ENCODE measurements at regions not wholly inside any gene's neighbourhood (a gene's known extent, or its start where the extent isn't known, plus 50 kb on each side); places are given as distances from the start of the nearest gene placed in this dataset.

- ATAC-seq (no peak), DNase-seq (no peak)
- no peaks in the 10 kb centered on the region for H3K9me3 ChIP-seq
- no peak overlapping the region for H3K4me3 ChIP-seq
- no peaks in the 10 kb centered on the region for H3K36me3 ChIP-seq
- H3K27me3 ChIP-seq = no peaks in the 10 kb centered on the region
- WGBS, 2 donors = 94 to 98% methylated on average over 1 of the region's 1 CpG
- intact Hi-C loops (cut with DNase I) = loop anchor here in 2 of 10 donors (10.0 kb wide), 2 partner anchors 168 to 182 kb away; no protein-coding TSS in a partner anchor
- no peak for TF ChIP-seq CTCF (IDR thresholded peaks at IDR 0.05)
- no peak overlapping the region for H3K27ac ChIP-seq
- peaks cover 8 to 61% (median 23%) of the 10 kb centered on the region in 9 donors for H3K4me1 ChIP-seq
Measured at GRCh38 chr21:38916214-38916964, 110.7 kb downstream of the ETS2 start.

DNA sequence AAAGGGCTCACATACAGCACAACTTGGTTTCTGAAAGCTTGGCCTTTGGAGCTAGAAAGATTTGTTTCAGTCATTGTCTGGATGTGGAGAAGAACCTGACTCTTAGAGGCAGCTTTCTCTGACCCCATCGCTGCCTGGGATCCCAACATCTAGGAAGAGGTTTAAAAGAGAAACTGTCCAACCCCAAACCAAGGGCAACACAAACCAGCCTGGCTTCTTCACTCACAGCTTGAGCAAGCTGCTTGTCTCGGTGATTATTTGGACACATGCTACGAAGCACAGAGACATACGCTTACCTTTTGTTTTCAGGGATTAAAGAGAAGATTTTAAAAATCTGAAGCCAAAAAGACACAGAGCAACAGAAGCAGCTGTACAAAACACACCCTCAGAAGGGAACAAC, 109.8 kb downstream of the ETS2 start:
- intact Hi-C loops (cut with DNase I) = loop anchor here in 2 of 10 donors (10.0 kb wide), 2 partner anchors 169 to 181 kb away; no protein-coding TSS in a partner anchor
- Histone ChIP-seq H3K4me3 (no peak overlapping the region), H3K36me3 (no peaks in the 10 kb centered on the region), H3K27ac (no peak overlapping the region), H3K27me3 (no peaks in the 10 kb centered on the region), H3K4me1 (peaks cover 8 to 61% (median 28%) of the 10 kb centered on the region in 9 donors), H3K9me3 (no peaks in the 10 kb centered on the region)
- ATAC-seq (no peak), DNase-seq (no peak)
- TF ChIP-seq CTCF (IDR thresholded peaks at IDR 0.05) = no peak
- WGBS, 2 donors = 94 to 96% methylated on average over 4 of the region's 4 CpGs

- no peak overlapping the region for H3K4me3 ChIP-seq
- 65 to 66% methylated on average over 10 of the region's 10 CpGs for WGBS, 2 donors
- no peak for TF ChIP-seq CTCF (IDR thresholded peaks at IDR 0.05)
- DNase-seq = no peak
- no peaks in the 10 kb centered on the region for H3K27me3 ChIP-seq
- ATAC-seq = no peak
- H3K4me1 ChIP-seq = peaks cover 12 to 67% (median 30%) of the 10 kb centered on the region in 9 donors
- intact Hi-C loops (cut with DNase I) = loop anchor here in 5 of 10 donors (5.0 to 10.0 kb wide), 7 partner anchors 78 to 412 kb away; no protein-coding TSS in a partner anchor
- no peaks in the 10 kb centered on the region for H3K36me3 ChIP-seq
- no peaks in the 10 kb centered on the region for H3K9me3 ChIP-seq
- H3K27ac ChIP-seq = peak overlapping the region in 1 of 10 donors; percentile 22
Measured at GRCh38 chr21:38914528-38915293, 109.0 kb downstream of the ETS2 start.

- Histone ChIP-seq H3K4me3 (peak overlapping the region in 1 of 10 donors; percentile 25), H3K27ac (peak overlapping the region in 5 of 10 donors; percentile 73 to 92 (median 78)), H3K27me3 (no peaks in the 10 kb centered on the region), H3K36me3 (no peaks in the 10 kb centered on the region), H3K9me3 (no peaks in the 10 kb centered on the region), H3K4me1 (peaks cover 12 to 70% (median 37%) of the 10 kb centered on the region in 9 donors)
- no peak for TF ChIP-seq CTCF (IDR thresholded peaks at IDR 0.05)
- ATAC-seq (no peak), DNase-seq (no peak)
- intact Hi-C loops (cut with DNase I) = loop anchor here in 5 of 10 donors (5.0 to 10.0 kb wide), 7 partner anchors 78 to 412 kb away; no protein-coding TSS in a partner anchor
- 95 to 100% methylated on average over 3 of the region's 3 CpGs for WGBS, 2 donors
Measured at GRCh38 chr21:38913893-38914527, 108.3 kb downstream of the ETS2 start.
